Right ventricle myocardium inferior (tissue), 1 donor: ENCODE measurements at regions not wholly inside any gene's neighbourhood (a gene's known extent, or its start where the extent isn't known, plus 50 kb on each side); places are given as distances from the start of the nearest gene placed in this dataset.

Experiments used
- ATAC-seq: fragments of 200-7000 bp; cut with Tn5 transposase; one replicate; pipeline ENCODE4 v1.9.1; 2020; ENCODE audit warnings: mild to moderate bottlenecking, moderate library complexity
- DNase-seq: peaks from one replicate; pipeline ENCODE4 v3.0.0; 2021; ENCODE audit errors: missing footprints
- intact Hi-C: fragments of 100-400 bp; cut with DNase I; formaldehyde crosslinking; loops from one replicate; pipeline ENCODE4 v1.11.0; 2022
- donor health status: DM: no; HTN: yes; CAD: no; lungs with severe emphysema.

- DNase-seq (no peak), ATAC-seq (peak; percentile 29)
- intact Hi-C loops: no loop called here
These were observed 53.5 kb upstream of the APCDD1L start for GRCh38 chr20:58568483-58569240.

GRCh38 chr20:58568126-58568482, 52.9 kb upstream of the APCDD1L start:
- DNase-seq: no peak
- ATAC-seq: no peak
- intact Hi-C loops: no loop called here

- intact Hi-C loops: no loop called here
- DNase-seq (no peak), ATAC-seq (no peak)
These were observed 52.2 kb upstream of the APCDD1L start for GRCh38 chr20:58567437-58567836.

DNA sequence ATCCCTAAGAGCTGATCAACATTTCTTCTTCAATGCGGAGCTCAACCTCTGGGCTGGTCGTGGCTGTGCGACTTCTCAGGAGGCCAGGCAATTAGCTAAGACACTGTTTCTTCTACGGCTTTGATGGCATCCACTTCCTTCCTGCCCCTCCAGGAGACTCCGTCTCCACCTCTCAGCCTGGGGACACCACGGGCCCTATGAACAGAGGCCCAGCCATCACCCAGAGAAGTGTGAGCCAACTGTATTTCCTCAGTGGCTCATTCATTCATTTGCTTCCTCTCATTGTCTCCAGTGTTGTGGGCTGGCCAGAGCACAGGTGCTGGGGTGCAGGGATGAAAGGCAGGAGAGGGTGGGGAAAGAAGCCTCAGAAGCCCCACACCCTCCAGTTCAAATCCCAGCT, 51.8 kb upstream of the APCDD1L start:
- ATAC-seq: no peak
- no peak for DNase-seq
- intact Hi-C loops: no loop called here

DNA sequence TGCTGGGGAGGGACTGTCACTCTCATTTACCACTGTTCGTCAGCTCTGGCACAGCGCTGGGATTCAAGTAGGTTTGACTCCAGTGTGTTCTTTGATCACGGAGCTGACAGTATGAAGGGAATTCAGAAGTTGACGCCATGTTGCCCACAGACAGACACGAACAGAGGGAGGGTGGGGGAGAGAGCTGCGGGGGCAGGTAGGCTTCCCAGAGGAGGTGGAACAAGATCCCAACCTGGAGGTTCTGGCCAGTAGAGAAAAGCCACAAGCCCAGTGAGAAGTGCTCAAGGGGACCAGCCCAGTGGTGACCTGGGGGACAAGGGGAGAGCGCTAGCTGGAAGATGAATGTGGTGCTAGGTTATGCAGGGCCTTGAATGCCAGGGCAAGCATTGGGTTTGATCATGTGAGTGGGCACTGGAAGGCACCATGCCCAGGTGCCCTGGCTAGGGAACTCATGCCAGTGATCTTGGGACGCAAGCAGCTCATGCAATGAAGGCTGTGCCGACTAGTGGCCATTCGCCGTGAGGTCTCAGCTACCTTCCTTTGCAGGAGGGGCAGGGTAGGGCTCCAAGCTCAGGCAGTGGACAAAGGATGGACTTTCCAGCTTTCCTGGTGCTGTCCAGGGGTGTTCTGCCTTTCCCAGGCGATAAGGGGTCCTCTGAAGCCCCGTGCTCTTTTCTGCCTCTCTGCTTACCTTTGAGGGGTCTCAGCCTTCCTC, 50.4 kb upstream of the APCDD1L start:
- ATAC-seq: no peak
- intact Hi-C loops: no loop called here
- no peak for DNase-seq
